GM19372 (cell line): ENCODE measurements at regions not wholly inside any gene's neighbourhood (a gene's known extent, or its start where the extent isn't known, plus 50 kb on each side); places are given as distances from the start of the nearest gene placed in this dataset.

Experiments used
- ATAC-seq: cut with Tn5 transposase; IDR thresholded peaks from one replicate; pipeline ENCODE4 v1.9.1; 2021; ENCODE audit warnings: mild to moderate bottlenecking, low read depth, moderate library complexity; ENCODE audit not compliant: unreplicated experiment

- ATAC-seq, result no peak
Measured at GRCh38 chr18:24726727-24727492, 266.5 kb downstream of the HRH4 start.

GRCh38 chr18:24727685-24728084 lies 267.2 kb downstream of the HRH4 start:
- no peak for ATAC-seq

GRCh38 chr18:24731158-24731557 lies 270.7 kb downstream of the HRH4 start:
- ATAC-seq, result no peak

GRCh38 chr18:24731981-24732380 lies 271.5 kb downstream of the HRH4 start:
- no peak for ATAC-seq

- ATAC-seq, result no peak
Measured at GRCh38 chr18:24734058-24734457, 273.6 kb downstream of the HRH4 start.

GRCh38 chr18:24735624-24736231 lies 275.3 kb downstream of the HRH4 start:
- no peak for ATAC-seq

- ATAC-seq, result no peak
Measured at GRCh38 chr18:24736662-24737330, 276.4 kb downstream of the HRH4 start.

- ATAC-seq, result no peak
Measured at GRCh38 chr18:24740829-24741228, 280.4 kb downstream of the HRH4 start.

- ATAC-seq, result no peak
Measured at GRCh38 chr18:24741321-24741720, 280.9 kb downstream of the HRH4 start.

GRCh38 chr18:24741965-24742724 lies 281.7 kb downstream of the HRH4 start:
- ATAC-seq, result no peak

GRCh38 chr18:24754583-24755253 lies 294.3 kb downstream of the HRH4 start:
- no peak for ATAC-seq

GRCh38 chr18:24756385-24756784 lies 295.9 kb downstream of the HRH4 start:
- no peak for ATAC-seq

GRCh38 chr18:24757134-24757533 lies 296.7 kb downstream of the HRH4 start:
- ATAC-seq, result no peak

GRCh38 chr18:24761765-24762164 lies 301.3 kb downstream of the HRH4 start:
- no peak for ATAC-seq

- ATAC-seq, result no peak
Measured at GRCh38 chr18:24762511-24762910, 302.1 kb downstream of the HRH4 start.

GRCh38 chr18:24763765-24764513 lies 303.5 kb downstream of the HRH4 start:
- ATAC-seq, result no peak

- no peak for ATAC-seq
Measured at GRCh38 chr18:24764766-24765165, 304.3 kb downstream of the HRH4 start.

- no peak for ATAC-seq
Measured at GRCh38 chr18:24766376-24766775, 305.9 kb downstream of the HRH4 start.

GRCh38 chr18:24770311-24771024 lies 310.0 kb downstream of the HRH4 start:
- ATAC-seq, result no peak
